Activated T-cell treated with anti-CD3 and anti-CD28 coated beads for 4 hours (primary cell): ENCODE measurements at regions not wholly inside any gene's neighbourhood (a gene's known extent, or its start where the extent isn't known, plus 50 kb on each side); places are given as distances from the start of the nearest gene placed in this dataset.
"Not testable (repeated sequence)": the region's sequence is repeated elsewhere in the genome, so short reads cannot be mapped to it uniquely, and the experiment has no call there.

Experiments
- DNase-seq: peaks from one replicate; pipeline ENCODE4 v3.0.0-alpha.2; 2020

DNA sequence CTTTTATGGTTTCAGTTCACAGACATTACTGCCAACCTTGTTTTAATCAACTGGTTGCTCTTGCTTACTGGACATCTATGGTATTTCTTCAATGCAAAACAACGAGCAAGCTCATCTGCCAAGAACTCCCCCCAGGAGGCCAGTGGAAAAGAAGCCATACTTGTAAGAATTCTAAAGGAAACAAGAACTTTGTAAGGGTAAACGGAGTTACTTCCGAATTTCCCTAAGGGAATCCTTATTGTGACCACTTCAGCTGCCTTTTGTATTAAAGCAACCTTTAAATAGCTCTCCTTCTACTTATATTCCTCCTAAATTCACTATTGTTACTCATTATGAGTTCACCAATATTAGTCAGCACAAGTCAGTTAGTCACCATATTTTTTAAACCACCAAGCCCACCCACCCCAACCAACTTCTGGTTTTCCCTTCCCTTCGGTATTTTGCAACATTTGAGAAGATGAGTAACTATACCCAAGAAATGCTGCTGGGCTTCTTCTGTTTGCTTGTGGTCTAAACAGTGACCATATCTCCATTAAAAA, 602.8 kb upstream of the DIPK2B start:
- DNase-seq = no peak

DNA sequence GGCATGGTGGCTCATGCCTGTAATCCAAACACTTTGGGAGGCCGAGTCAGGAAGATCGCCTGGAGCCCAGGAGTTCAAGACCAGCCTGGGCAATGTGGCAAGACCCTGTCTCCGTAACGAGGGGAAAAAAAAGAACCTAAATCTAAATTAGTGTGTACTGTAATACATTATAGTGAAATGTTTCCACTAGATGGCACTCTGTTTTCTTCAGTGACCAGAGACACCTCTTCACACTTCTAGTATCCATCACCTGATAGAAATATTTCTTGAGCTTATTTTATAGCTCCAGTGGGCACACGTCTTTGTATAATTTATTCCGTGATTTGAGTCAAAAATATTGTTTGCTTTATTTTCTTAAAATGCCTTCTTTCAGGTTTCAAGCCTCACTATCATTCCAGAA, 600.9 kb upstream of the DIPK2B start:
- no peak for DNase-seq

GRCh38 chrX:45800746-45801453, 600.2 kb upstream of the DIPK2B start:
- DNase-seq = not testable (repeated sequence)

DNA sequence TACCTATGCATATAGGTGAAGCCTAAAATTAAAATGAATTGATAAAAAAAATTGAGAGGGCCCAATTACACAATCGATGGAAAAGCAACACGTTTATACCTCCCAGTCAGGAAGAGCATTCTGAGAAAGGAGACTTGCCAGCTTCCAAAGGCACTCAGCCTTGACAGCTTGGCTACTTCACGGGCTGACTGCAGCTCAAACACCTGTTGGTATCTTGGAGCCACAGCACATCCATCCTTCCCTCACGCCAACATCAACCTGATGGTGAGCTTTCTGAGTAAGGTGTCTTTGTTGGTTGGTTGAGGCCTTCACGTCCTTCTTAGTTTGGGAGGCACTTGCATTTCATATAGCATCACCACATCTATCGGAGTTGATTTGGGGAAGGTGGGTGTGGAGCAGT, 598.9 kb upstream of the DIPK2B start:
- DNase-seq = no peak

DNA sequence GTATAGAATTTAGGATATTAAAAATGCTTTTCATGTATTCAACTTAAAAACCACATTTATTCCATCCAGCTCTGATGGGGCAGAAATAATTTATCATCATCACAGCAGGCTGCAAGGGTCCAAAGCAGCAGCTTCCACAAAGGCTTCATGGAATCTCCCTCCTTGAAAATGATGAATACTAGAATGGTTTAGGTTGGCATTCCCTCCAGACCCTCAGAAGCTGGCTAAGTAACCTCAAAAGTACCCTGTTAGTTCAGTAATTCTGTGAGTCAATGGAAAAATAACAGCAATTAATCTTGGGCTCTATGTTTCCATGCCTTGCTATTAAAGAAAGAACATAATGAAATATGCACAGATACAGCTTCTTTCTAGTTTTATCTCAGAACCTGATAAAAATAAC, 594.9 kb upstream of the DIPK2B start:
- no peak for DNase-seq

DNA sequence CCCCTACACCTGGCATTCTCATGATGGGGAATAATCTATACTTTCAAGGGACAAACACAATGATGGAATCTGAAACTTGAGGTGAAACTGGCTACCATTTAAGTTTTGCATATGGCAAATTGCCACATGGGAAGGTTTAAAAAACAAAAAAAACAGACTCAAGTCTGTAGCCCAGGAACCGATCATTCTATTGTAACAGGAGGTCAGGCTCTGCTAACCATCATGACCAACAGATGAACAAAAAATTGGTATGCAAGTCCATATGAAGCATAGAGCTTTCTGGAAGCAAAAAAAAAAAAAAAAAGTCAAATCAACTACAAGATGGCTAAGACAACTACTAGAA, 594.3 kb upstream of the DIPK2B start:
- DNase-seq = no peak

DNA sequence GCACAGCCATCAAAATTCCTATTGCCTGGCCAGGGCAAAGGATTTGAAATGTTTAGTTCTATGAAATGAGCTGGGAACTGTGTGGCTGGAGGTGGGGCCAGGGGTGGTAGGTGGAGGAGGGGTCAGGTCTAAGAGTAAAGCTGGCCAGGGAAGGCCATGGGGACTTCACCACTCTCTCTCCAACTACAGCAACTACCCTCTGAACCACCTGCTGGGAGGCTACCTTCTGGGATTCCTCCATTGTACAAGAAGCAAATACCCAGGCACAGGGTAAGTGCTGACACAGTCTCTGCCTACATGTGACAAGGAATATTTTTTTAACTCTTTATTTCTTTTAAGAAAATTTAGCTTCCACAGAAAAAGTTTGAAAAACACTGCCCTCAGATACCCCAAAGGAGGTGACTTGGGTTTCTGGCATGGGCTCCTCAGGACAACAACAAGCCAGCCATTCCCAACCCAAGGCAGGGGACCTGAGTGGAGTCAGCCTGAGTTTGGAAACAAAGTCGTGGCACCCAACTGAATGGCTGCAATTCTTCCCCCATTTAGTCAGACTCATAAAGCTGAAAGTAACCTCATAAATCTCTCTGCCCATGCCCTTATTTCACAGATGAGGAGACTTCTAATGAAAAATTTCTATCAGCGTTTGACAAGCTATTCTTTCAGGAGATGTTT, 593.8 kb upstream of the DIPK2B start:
- no peak for DNase-seq

DNA sequence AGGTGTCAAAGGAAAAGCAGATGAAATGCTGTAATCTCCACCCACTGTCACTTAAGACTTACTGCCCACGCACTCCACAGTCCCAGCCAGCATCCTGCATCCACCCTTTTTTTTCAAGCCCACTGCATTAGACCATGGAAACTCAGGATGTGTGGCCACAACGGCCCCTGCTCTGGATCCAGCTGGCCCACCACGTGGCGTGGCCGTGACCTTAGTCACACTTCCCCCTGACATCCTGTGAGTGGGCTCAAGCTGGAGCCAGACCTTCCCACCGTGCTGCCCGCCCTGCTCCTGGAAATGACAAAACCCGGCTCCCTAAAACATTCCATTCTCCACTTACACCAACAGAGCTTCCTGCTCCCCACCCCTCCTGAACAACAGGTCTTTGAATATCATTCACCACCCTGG, 588.3 kb upstream of the DIPK2B start:
- DNase-seq = no peak

GRCh38 chrX:45788315-45788714, 587.6 kb upstream of the DIPK2B start:
- DNase-seq = no peak

DNA sequence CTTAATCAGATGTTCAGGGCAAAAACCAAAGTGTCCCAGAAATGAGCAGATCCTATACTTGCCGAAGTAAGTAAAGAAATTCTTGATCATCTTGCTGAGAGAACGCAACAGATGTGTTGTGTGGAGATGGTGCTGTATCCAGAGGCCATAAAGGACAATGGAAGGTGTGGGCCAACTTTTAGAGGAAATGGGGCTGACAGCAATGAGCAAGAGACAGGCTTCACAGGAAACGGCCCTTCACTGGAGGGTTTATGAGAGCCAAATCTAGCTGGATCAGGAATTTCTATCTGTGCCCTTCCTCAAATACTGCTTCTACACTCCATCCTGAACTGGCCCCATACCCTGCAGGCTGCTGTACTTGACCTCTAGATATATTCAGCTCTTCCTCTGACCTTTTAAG, 583.9 kb upstream of the DIPK2B start:
- DNase-seq = no peak

DNA sequence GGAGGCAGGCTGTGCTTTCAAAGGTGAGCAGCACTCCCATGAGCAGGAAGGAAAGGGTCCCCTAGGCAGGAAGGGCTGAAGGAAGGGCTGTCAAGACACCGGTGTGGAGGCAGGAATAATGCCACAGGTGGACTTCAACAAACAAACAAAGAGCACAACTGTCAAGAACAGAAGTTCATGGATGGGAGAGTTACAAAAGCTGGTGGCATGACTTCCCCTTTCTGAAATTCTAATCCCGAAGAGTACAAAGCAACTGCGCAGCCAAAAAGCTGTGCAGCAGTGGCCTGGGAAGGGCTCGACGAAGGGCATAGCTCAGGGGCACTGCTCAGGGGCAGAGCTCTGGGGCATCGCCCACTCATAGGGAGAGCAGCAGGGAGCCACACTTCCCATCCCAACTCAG, 582.3 kb upstream of the DIPK2B start:
- no peak for DNase-seq

- no peak for DNase-seq
Measured at GRCh38 chrX:45781901-45782553, 581.4 kb upstream of the DIPK2B start.

DNA sequence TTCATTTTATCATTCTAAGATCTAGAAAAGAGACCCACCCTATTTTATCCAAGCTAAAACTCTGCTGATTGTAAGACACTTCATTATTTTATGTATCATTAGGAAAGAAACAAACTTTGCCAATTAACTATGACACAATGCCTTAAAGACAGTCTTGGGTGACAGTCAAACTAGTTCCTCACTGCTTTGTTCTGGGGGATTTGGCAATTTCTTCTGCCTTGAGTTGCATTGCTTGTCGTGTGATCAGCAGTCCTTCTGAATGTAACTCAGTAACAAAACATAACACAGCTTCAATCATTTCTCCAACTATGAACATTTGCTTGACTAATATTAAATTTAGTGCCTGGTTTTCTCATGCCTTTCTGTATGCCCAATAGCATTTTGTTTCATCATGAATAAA, 577.9 kb upstream of the DIPK2B start:
- DNase-seq = no peak

GRCh38 chrX:45777366-45777765, 576.7 kb upstream of the DIPK2B start:
- DNase-seq = no peak

DNA sequence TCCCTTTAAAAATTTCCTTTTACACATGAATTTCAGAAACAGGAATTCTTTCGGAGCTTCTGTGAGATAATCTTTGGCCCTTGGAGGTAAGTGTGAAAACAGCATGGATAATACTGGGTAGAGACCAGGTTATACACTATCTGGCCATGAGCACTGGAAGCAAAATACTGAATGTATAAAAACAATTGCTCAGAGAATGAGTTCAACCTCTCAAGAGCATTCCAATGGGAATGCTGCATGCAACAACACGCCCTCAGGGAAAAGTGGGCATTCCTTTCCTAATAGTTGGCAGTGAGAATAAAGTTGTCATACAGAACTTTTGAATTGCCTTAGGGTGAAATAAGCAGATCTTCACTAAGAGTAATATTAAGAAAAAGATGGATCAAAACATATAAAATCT, 574.8 kb upstream of the DIPK2B start:
- DNase-seq = no peak

GRCh38 chrX:45774961-45775360, 574.3 kb upstream of the DIPK2B start:
- no peak for DNase-seq

DNA sequence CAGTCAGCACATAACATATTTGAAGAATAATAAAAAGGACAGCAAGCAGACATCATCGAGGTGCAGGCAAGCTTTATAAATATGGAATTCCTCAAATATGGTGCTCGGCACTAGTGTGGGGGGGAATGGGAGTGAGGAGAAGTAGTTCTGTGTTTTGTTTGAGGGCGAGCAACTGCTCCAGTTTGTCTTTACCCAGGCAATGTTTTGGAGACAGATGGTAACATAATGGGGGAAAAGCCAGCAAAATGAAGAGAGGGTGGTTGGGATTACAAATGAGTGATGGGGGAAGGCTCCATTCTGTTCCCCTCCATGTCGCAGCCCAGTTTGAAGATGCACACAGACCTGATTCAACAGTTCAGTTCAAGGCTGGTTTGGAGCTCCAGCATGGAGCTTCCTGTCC, 572.9 kb upstream of the DIPK2B start:
- no peak for DNase-seq

DNA sequence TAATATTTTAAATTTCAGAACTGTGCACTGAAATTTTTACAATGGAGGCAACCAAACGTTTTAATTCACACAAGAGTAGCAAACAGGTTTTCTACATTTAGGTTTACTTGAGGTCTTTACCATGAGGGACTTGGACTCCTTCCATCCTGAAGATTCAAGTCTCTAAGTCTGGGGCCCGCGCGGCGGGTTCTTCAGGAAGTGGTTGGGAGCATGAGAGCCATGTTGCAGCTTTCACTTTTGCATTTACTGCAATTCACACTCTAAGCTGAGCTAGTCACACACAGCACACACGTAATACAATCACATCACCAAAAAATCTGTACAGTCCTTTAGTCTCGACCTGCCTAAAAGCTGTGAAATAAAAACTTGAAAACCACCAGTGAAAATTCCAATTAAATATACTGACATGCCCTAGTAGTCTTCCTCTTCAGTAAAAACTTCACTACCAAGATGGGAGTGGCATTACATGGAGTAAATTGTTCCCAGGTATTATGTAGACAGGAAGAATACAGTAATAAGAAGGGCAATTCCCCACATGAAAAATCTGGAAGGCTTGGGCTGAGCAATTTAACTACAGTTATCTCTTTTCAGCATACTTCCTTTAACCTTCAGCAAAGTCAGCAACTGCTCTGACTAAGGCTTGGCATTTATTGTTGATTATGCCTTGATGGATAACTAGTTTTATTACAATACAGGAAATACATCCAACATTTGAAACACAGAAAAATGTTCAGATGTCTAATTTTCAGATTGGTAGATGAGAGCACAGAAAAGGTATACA, 571.1 kb upstream of the DIPK2B start:
- DNase-seq = no peak

GRCh38 chrX:45771114-45771513, 570.4 kb upstream of the DIPK2B start:
- DNase-seq = no peak

DNA sequence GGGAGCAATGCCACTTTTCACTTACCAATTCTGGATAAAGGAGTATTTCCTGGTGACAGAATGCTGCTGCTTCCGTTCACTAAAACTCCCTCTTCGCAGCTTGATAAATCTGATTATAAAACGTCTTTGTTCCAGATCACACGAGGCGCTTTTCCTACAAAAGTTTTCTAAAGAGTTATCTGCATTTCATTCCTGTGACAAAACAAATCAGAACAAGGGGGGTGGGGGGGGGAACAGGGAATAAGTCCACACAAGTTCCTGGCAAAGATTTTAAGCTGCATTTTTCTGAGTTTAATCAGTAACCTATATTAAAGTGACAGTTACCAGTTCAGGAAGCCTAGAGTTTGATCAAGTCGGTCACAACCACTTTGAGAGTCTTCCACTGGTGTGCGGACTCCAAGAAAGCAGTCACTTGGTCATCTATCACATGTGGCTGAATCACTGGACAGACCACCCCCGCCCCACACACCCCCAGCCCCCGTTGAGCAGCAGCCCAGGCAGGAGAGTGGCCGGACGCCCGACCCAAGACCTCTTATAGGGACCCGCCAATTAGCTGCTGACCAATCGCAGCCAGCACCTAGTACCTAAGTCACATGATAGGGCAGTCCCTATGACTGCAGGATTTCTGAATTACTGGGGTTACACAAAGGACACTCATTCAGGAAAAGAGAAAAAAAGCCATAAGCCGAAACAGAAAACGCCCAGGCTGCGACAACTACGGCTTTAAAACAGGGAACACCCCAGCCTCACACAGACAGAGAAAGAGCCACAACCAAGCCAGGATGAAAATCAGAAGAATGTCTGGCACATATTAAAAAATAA, 569.3 kb upstream of the DIPK2B start:
- DNase-seq = no peak

- no peak for DNase-seq
Measured at GRCh38 chrX:45768666-45769236, 568.1 kb upstream of the DIPK2B start.

GRCh38 chrX:45766981-45767501, 566.4 kb upstream of the DIPK2B start:
- DNase-seq = no peak
